Liver (tissue), 3 donors: ENCODE measurements at regions not wholly inside any gene's neighbourhood (a gene's known extent, or its start where the extent isn't known, plus 50 kb on each side); places are given as distances from the start of the nearest gene placed in this dataset.

Experiments used
- CTCF ChIP-seq: fragments of 150-350 bp; IDR thresholded peaks from 2 replicates; pipeline ENCODE4 v1.5.1; 2017; ENCODE audit warnings: improper control_type of control experiment, low read depth, low read length; ENCODE audit not compliant: missing input control
- JUND ChIP-seq, 2 donors: IDR thresholded peaks; 2 replicates each; pipeline ENCODE4 v1.6.1; 2016; ENCODE audit warnings: antibody characterized with exemption in 2 of 2
- REST ChIP-seq: IDR thresholded peaks from 2 replicates; pipeline ENCODE4 v1.6.1; 2016; ENCODE audit warnings: antibody characterized with exemption, mild to moderate bottlenecking
- RXRA ChIP-seq, 2 donors: IDR thresholded peaks; 2 replicates each; pipeline ENCODE4 v1.6.1; 2017 to 2018; ENCODE audit warnings: antibody characterized with exemption in 2 of 2, mild to moderate bottlenecking in 1 of 2
- SP1 ChIP-seq: IDR thresholded peaks from 2 replicates; pipeline ENCODE4 v1.6.1; 2018; ENCODE audit warnings: antibody characterized with exemption, mild to moderate bottlenecking
- TAF1 ChIP-seq: conservative IDR thresholded peaks from 2 replicates; pipeline ENCODE4 v1.6.1; 2016; ENCODE audit warnings: antibody characterized with exemption, mild to moderate bottlenecking
- YY1 ChIP-seq: IDR thresholded peaks from 2 replicates; pipeline ENCODE4 v1.6.1; 2016; ENCODE audit warnings: antibody characterized with exemption, mild to moderate bottlenecking
- donor health status: healthy.
- donor health status: healthy.

GRCh38 chr11:119482521-119483011 lies 59.6 kb upstream of the THY1 start:
- TF ChIP-seq CTCF, result no peak
- no peak for TF ChIP-seq JUND (IDR thresholded peaks at IDR 0.05)
- no peak for TF ChIP-seq YY1
- no peak for TF ChIP-seq TAF1
- no peak for TF ChIP-seq RXRA (IDR thresholded peaks at IDR 0.05)
- no peak for TF ChIP-seq REST
- TF ChIP-seq SP1, result no peak
